Heart right ventricle (tissue), 16 donors: ENCODE measurements at regions not wholly inside any gene's neighbourhood (a gene's known extent, or its start where the extent isn't known, plus 50 kb on each side); places are given as distances from the start of the nearest gene placed in this dataset.

Experiments used
- ATAC-seq, 8 donors: fragments of 200-7000 bp; cut with Tn5 transposase; one replicate each; pipeline ENCODE4 v1.9.1; 2020; ENCODE audit warnings: mild to moderate bottlenecking in 8 of 8, moderate library complexity in 8 of 8, moderate number of reproducible peaks in 1 of 8
- DNase-seq, 2 donors: peaks; one replicate each; pipeline ENCODE4 v3.0.0-alpha.2; 2020
- H3K27ac ChIP-seq, 10 donors: fragments of 200-600 bp; sonication (generic) in 2 of 10; one replicate each; pipeline versions ENCODE4 v1.5.0 to v1.8.0; 2020 to 2022; ENCODE audit warnings: mild to moderate bottlenecking in 3 of 10
- H3K27me3 ChIP-seq, 7 donors: fragments of 200-600 bp; one replicate each; pipeline ENCODE4 v1.8.0; 2021 to 2022; ENCODE audit warnings: mild to moderate bottlenecking in 2 of 7
- H3K36me3 ChIP-seq, 9 donors: fragments of 200-600 bp; sonication (generic) in 1 of 9; one replicate each; pipeline versions ENCODE4 v1.5.0 to v1.8.0; 2020 to 2022; ENCODE audit warnings: mild to moderate bottlenecking in 2 of 9
- H3K4me1 ChIP-seq, 9 donors: fragments of 200-600 bp; sonication (generic) in 1 of 9; one replicate each; pipeline versions ENCODE4 v1.5.0 to v1.8.0; 2020 to 2022; ENCODE audit warnings: mild to moderate bottlenecking in 4 of 9
- H3K4me3 ChIP-seq, 10 donors: fragments of 200-600 bp; sonication (generic) in 2 of 10; one replicate each; pipeline versions ENCODE4 v1.5.0 to v1.8.0; 2020 to 2022; ENCODE audit warnings: mild to moderate bottlenecking in 7 of 10, moderate library complexity in 2 of 10
- H3K9me3 ChIP-seq, 11 donors: fragments of 200-600 bp in 10 of 11; sonication (generic) in 2 of 11; one replicate each; pipeline versions ENCODE4 v1.5.0 to v1.8.0; 2013 to 2022; ENCODE audit warnings: mild to moderate bottlenecking in 2 of 11, control low read depth in 1 of 11, moderate library complexity in 1 of 11
- WGBS, 2 donors: extraction: QIAGEN DNeasy Blood & Tissue Kit; methylation state at CpG; one replicate each; pipeline ENCODE4 v1.1.7; 2013; ENCODE audit warnings: inconsistent platforms in 1 of 2; 5-methylcytosine and 5-hydroxymethylcytosine counted together
- intact Hi-C, 10 donors: fragments of 100-400 bp; cut with DNase I; formaldehyde crosslinking; loops; one replicate each; pipeline versions ENCODE4 v1.11.1 to v1.14.2; 2022
- TF ChIP-seq, protein P1 (sequence below), 9 donors: fragments of 200-600 bp; sonication (generic) in 2 of 9; IDR thresholded peaks; one replicate each; pipeline versions ENCODE4 v1.5.0 to v1.8.0; 2021 to 2022; ENCODE audit warnings: antibody characterized with exemption in 9 of 9, mild to moderate bottlenecking in 5 of 9, moderate library complexity in 1 of 9
- donor health status: Arrhythmogenic right ventricular cardiomyopathy.
- donor health status: ischemic (EF 13 %, LVEDD 7.1; RV severe dilation, severe dysfunction).
- donor health status: healthy with polysubstance abuse.
- donor health status: DM: no; HTN: yes; CAD: no.
- donor health status: DM: no; HTN: no; CAD: no.
- donor health status: ischemic (EF 25% LVEDD 6.9; RV normal size, moderate dysfunction).
- donor health status: ischemic (EF 25% LVEDD 5.7; RV mildly dilated, moderate dysfunction).
- donor health status: healthy.
- donor health status: DM: yes; HTN: yes; CAD: no.
- donor health status: Ischemic cardiomyopathy.
- donor health status: ischemic (EF 35%, LVEDD 5.7; RV mildly dilated, moderate dysfunction).
- donor health status: nonischemic (EF 11% LVEDD 7.7; RV severe dilation, severe dysfunction).
- donor health status: DM: yes; HTN: yes; CAD: no.
- donor health status: PGD.
- donor health status: ischemic (EF 29% LVEDD 5.4; RV normal size, mild dysfunction).
- donor health status: nonischemic (EF 23%, LVEDD 6.1; RV moderate dilation, normal function).

DNA sequence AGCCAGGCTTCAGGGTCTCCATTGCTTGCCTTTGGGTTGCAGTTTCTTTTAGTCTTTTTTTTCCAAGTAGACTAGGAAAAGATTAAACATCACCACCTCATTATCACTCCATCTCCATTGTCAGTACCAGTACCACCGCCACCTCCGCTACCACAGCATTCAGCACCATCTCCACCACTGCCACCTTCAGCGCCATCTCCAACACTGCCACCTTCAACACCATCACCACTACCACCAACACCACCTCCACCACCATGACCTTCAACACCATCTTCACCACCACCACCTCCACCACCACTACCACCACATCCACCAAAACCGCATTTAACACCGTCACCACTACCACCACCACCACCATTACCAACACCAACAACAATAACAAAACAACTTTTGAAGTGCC lies 141.5 kb upstream of the MPHOSPH6 start:
- H3K4me1 ChIP-seq = peaks cover 0 to 19% (median 0%) of the 10 kb centered on the region in 9 donors
- peaks cover 0 to 15% (median 0%) of the 10 kb centered on the region in 11 donors for H3K9me3 ChIP-seq
- WGBS, 2 donors = 96% methylated on average over 5 of the region's 5 CpGs
- H3K27ac ChIP-seq = no peak overlapping the region
- no peak overlapping the region for H3K4me3 ChIP-seq
- TF ChIP-seq, protein P1, sequence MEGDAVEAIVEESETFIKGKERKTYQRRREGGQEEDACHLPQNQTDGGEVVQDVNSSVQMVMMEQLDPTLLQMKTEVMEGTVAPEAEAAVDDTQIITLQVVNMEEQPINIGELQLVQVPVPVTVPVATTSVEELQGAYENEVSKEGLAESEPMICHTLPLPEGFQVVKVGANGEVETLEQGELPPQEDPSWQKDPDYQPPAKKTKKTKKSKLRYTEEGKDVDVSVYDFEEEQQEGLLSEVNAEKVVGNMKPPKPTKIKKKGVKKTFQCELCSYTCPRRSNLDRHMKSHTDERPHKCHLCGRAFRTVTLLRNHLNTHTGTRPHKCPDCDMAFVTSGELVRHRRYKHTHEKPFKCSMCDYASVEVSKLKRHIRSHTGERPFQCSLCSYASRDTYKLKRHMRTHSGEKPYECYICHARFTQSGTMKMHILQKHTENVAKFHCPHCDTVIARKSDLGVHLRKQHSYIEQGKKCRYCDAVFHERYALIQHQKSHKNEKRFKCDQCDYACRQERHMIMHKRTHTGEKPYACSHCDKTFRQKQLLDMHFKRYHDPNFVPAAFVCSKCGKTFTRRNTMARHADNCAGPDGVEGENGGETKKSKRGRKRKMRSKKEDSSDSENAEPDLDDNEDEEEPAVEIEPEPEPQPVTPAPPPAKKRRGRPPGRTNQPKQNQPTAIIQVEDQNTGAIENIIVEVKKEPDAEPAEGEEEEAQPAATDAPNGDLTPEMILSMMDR (IDR thresholded peaks at IDR 0.05) = no peak
- no peak for DNase-seq
- H3K27me3 ChIP-seq = no peaks in the 10 kb centered on the region
- no peak for ATAC-seq
- intact Hi-C loops = no loop called here
- no peaks in the 10 kb centered on the region for H3K36me3 ChIP-seq

DNA sequence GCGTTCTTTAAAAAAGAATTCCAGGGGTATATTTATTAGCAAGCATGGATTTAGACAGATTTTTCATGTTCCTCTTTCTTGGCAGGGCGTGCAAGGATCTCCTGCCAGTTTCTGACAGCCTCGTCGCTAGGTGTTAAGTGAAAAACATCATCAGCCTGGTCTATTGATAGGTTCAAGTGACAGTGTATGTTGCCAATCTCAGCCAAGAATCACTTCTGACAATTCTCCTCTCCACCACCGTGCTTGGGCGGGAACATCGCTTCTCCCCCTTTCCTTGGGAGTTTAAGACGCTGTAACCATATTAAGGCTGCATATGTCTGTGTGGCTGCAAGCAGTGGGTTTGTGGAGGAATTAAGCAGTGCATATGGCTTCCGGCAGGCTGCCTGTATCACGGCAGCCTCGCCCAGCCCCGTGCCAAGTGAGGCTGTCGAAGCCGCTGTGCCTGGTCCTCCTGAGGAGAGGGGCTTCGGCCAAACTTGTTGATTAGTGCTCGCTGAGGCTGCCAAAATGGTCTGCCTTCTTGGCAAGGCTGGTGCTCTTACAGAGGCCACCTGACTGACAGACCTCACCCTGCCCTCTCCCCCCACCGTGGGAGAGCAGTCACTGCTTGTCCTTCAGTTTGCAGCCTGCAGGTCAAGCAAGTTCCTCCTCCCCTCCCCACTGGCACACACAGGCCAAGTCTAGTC lies 132.2 kb upstream of the MPHOSPH6 start:
- peaks cover 0 to 24% (median 0%) of the 10 kb centered on the region in 9 donors for H3K4me1 ChIP-seq
- peak; percentile 77 to 94 (median 88) for ATAC-seq
- H3K9me3 ChIP-seq = peaks cover 0 to 7% (median 0%) of the 10 kb centered on the region in 11 donors
- intact Hi-C loops = no loop called here
- peak; percentile 33 to 42 for DNase-seq
- H3K27me3 ChIP-seq = peaks cover 0 to 4% (median 0%) of the 10 kb centered on the region in 7 donors
- peak overlapping the region in 2 of 10 donors; percentile 18 to 21 for H3K4me3 ChIP-seq
- 35 to 46% methylated on average over 17 of the region's 17 CpGs for WGBS, 2 donors
- TF ChIP-seq, protein P1 (IDR thresholded peaks at IDR 0.05) = no peak
- peak overlapping the region in 9 of 10 donors; percentile 26 to 87 (median 66) for H3K27ac ChIP-seq
- H3K36me3 ChIP-seq = no peaks in the 10 kb centered on the region

DNA sequence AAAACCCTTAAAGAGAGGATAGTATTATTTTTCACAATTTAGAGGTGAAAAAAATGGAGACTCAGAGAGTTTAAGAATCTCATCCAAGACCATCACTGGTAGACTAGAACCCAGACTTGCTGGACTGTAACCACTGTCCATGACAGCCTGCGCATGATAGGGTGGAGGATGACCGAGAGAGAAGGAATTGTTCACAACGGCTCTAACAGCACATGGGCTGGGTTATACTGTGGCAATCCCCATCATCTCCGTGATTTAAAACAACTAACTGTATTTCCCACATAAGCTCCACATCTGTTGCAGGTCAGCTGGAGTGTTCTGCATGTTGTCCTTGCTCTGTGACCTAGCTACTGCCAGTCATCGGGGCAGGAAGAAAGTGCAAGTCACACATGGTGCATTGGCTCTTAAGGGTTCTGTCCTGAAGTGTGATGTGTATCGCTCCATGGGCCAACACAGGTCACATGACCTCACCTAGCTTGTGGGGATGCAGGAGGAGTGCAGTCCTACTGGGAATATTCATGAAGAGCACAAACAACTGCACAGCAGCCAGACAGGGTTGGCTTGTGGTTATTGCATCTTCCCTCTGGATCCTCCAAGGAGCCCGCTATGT lies 131.2 kb upstream of the MPHOSPH6 start:
- no peak overlapping the region for H3K4me3 ChIP-seq
- H3K27ac ChIP-seq = peak overlapping the region in 9 of 10 donors; percentile 26 to 87 (median 66)
- intact Hi-C loops = no loop called here
- ATAC-seq (peak; percentile 4 to 75 (median 51)), DNase-seq (no peak)
- TF ChIP-seq, protein P1 (IDR thresholded peaks at IDR 0.05) = no peak
- H3K27me3 ChIP-seq = peaks cover 0 to 4% (median 0%) of the 10 kb centered on the region in 7 donors
- H3K36me3 ChIP-seq = no peaks in the 10 kb centered on the region
- peaks cover 0 to 3% (median 0%) of the 10 kb centered on the region in 11 donors for H3K9me3 ChIP-seq
- peaks cover 0 to 24% (median 0%) of the 10 kb centered on the region in 9 donors for H3K4me1 ChIP-seq
- WGBS, 2 donors = 58 to 75% methylated on average over 7 of the region's 7 CpGs

DNA sequence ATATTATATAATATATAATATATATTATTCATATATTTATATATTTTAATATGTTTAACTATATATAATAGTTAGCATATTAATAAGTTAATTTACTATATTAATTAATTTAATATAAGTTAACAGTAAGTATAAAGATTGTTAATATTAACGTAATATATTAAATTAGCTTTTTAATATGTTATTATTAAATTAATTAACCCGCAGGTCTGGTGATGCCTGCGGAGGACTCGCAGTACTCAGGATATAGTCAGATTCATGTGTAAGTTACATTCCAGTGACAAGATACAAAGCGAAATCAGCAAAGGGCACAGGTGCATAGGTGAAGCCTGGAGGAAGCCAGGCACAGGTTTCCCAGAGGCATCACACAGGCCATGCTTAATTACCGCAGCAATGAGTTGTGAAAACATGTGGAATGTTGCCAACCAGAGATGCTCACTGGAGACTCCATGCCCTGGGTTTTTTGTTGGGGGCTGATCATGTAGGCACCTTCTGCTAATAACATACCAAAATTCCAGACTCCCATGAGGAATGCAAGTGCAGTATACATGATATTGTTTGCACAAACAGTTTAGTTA lies 130.4 kb upstream of the MPHOSPH6 start:
- Histone ChIP-seq H3K4me1 (peaks cover 0 to 24% (median 0%) of the 10 kb centered on the region in 9 donors), H3K27ac (no peak overlapping the region)

More for the DNA sequence above, 130.4 kb upstream of the MPHOSPH6 start:
- Histone ChIP-seq H3K36me3 (no peaks in the 10 kb centered on the region), H3K27me3 (peaks cover 0 to 4% (median 0%) of the 10 kb centered on the region in 7 donors), H3K4me3 (no peak overlapping the region), H3K9me3 (no peaks in the 10 kb centered on the region)
- TF ChIP-seq, protein P1 (IDR thresholded peaks at IDR 0.05) = no peak
- 93 to 94% methylated on average over 6 of the region's 6 CpGs for WGBS, 2 donors
- ATAC-seq (no peak), DNase-seq (no peak)
- intact Hi-C loops = no loop called here
